Small intestine (tissue), 7 donors: ENCODE measurements at regions not wholly inside any gene's neighbourhood (a gene's known extent, or its start where the extent isn't known, plus 50 kb on each side); places are given as distances from the start of the nearest gene placed in this dataset.

ENCODE experiments used
- DNase-seq, 2 donors: peaks; one replicate each; pipeline versions ENCODE4 v3.0.0 to v3.0.0-alpha.2; 2013
- FAIRE-seq: peaks from 2 replicates; lab custom pipeline; 2012; peaks lifted over from hg19 to GRCh38; lab: Jason Lieb, UNC
- H3K27ac ChIP-seq, 3 donors: one replicate each; pipeline ENCODE4 v1.5.1; 2013; ENCODE audit warnings: low read length in 2 of 3, mild to moderate bottlenecking in 2 of 3, control low read depth in 1 of 3, inconsistent platforms in 1 of 3, low read depth in 1 of 3, moderate library complexity in 1 of 3
- H3K27me3 ChIP-seq, 3 donors: one replicate each; pipeline ENCODE4 v1.6.1; 2013; ENCODE audit warnings: low read length in 3 of 3, inconsistent platforms in 1 of 3; ENCODE audit not compliant: control insufficient read depth in 3 of 3, insufficient read depth in 3 of 3
- H3K36me3 ChIP-seq, 3 donors: one replicate each; pipeline ENCODE4 v1.6.1; 2013; ENCODE audit warnings: low read length in 3 of 3, inconsistent platforms in 1 of 3, low read depth in 1 of 3, mild to moderate bottlenecking in 1 of 3, moderate library complexity in 1 of 3; ENCODE audit not compliant: control insufficient read depth in 3 of 3, insufficient read depth in 2 of 3
- H3K4me1 ChIP-seq, 3 donors: one replicate each; pipeline ENCODE4 v1.6.1; 2013; ENCODE audit warnings: low read length in 2 of 3, inconsistent platforms in 1 of 3, low read depth in 1 of 3, mild to moderate bottlenecking in 1 of 3, moderate library complexity in 1 of 3; ENCODE audit not compliant: control insufficient read depth in 3 of 3, insufficient read depth in 2 of 3
- H3K4me3 ChIP-seq, 3 donors: one replicate each; pipeline ENCODE4 v1.5.1; 2013; ENCODE audit warnings: low read length in 3 of 3, control low read depth in 1 of 3, inconsistent platforms in 1 of 3, low read depth in 1 of 3, mild to moderate bottlenecking in 1 of 3, moderate library complexity in 1 of 3
- H3K9me3 ChIP-seq, 2 donors: one replicate each; pipeline ENCODE4 v1.6.1; 2013; ENCODE audit warnings: low read depth in 1 of 2, low read length in 1 of 2; ENCODE audit not compliant: control insufficient read depth in 2 of 2, insufficient read depth in 1 of 2
- WGBS, 3 donors: extraction: QIAGEN DNeasy Blood & Tissue Kit; methylation state at CpG; one replicate each; pipeline ENCODE4 v1.1.7; 2013; 5-methylcytosine and 5-hydroxymethylcytosine counted together
- donor health status: healthy with polysubstance abuse.
- donor health status: control.
- donor health status: control.
- donor health status: Bipolar disorder and iron deficiency.
- donor health status: healthy.

DNA sequence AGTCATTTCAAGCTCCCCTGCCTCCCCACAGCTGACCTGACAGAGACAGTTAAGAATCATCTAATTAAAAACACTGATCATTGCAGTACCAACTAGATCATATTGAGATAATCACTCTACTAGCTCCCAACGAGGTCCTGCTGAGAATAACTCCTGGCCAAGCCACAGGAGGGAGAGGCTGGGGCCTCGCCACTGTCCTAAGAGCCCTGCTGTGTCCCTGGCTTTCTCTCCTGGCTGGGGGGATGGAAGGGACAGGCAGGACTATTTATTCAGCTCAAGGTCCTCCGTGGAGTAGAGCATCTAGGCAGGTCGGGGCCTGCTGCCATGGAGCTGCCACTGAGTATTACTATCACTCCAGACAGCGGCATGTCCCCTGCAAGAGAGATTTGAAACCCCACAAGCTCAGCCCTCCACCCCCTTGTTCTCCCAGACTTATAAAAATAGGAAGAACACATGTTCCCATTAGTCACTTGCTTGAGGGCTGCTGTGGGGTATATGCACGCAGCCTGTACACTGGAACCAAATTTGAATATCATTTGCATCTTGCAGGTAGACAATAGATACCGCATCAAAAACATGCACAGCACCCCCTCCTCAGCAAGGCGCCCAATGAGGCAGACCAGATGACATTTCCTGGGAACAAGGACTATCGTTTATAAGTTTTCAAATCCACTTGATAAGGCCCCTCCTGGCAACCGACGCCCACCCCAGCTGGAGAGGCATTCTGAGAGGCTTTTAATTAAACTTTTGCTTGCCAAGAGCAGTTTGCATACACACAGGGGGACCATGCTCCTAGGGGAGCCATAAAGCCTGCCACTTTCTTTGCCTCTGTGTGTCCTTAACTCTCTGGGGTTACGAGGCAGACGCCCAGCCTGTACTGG is 385.2 kb upstream of the ZFHX3 start:
- Histone ChIP-seq H3K36me3 (no peaks in the 10 kb centered on the region), H3K4me1 (no peaks in the 10 kb centered on the region), H3K4me3 (no peak overlapping the region), H3K9me3 (no peaks in the 10 kb centered on the region), H3K27me3 (no peaks in the 10 kb centered on the region), H3K27ac (no peak overlapping the region)
- DNase-seq (no peak), FAIRE-seq (no peak)
- 65 to 69% (median 65%) methylated on average over 13 of the region's 13 CpGs for WGBS, 3 donors

DNA sequence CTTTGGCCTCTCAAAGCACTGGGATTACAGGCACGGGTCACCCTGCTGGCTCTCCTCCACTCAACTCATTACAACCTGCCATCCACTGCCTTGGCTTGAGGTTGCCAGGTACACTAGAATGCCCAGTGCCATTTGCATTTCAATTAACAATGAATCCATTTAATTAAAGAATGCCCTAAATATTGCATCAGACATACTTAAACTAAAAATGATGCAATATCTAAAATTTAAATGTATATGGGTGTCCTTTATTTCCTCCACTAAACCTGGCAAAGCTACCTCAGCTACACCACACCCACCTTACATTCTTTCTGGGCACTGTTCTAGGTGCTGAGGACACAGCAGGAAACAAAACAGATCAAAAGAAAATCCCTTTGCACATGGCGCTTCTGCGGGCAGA is 382.2 kb upstream of the ZFHX3 start:
- Histone ChIP-seq H3K9me3 (no peaks in the 10 kb centered on the region), H3K36me3 (no peaks in the 10 kb centered on the region), H3K4me1 (no peaks in the 10 kb centered on the region), H3K27me3 (no peaks in the 10 kb centered on the region), H3K27ac (no peak overlapping the region), H3K4me3 (no peak overlapping the region)
- DNase-seq (no peak), FAIRE-seq (no peak)
- 86 to 91% (median 88%) methylated on average over 3 of the region's 3 CpGs for WGBS, 3 donors

GRCh38 chr16:73428121-73428520 is 380.2 kb upstream of the ZFHX3 start:
- H3K27me3 ChIP-seq: no peaks in the 10 kb centered on the region
- H3K36me3 ChIP-seq: no peaks in the 10 kb centered on the region
- no peaks in the 10 kb centered on the region for H3K4me1 ChIP-seq
- 86 to 92% (median 87%) methylated on average over 10 of the region's 10 CpGs for WGBS, 3 donors
- FAIRE-seq (no peak), DNase-seq (no peak)
- no peak overlapping the region for H3K27ac ChIP-seq
- no peak overlapping the region for H3K4me3 ChIP-seq
- H3K9me3 ChIP-seq: no peaks in the 10 kb centered on the region

- no peak overlapping the region for H3K4me3 ChIP-seq
- WGBS, 3 donors: 82 to 93% (median 87%) methylated on average over 3 of the region's 3 CpGs
- H3K27me3 ChIP-seq: no peaks in the 10 kb centered on the region
- H3K9me3 ChIP-seq: no peaks in the 10 kb centered on the region
- no peak overlapping the region for H3K27ac ChIP-seq
- FAIRE-seq (no peak), DNase-seq (no peak)
- H3K4me1 ChIP-seq: no peaks in the 10 kb centered on the region
- H3K36me3 ChIP-seq: no peaks in the 10 kb centered on the region
These were observed 379.2 kb upstream of the ZFHX3 start for GRCh38 chr16:73427164-73427563.

DNA sequence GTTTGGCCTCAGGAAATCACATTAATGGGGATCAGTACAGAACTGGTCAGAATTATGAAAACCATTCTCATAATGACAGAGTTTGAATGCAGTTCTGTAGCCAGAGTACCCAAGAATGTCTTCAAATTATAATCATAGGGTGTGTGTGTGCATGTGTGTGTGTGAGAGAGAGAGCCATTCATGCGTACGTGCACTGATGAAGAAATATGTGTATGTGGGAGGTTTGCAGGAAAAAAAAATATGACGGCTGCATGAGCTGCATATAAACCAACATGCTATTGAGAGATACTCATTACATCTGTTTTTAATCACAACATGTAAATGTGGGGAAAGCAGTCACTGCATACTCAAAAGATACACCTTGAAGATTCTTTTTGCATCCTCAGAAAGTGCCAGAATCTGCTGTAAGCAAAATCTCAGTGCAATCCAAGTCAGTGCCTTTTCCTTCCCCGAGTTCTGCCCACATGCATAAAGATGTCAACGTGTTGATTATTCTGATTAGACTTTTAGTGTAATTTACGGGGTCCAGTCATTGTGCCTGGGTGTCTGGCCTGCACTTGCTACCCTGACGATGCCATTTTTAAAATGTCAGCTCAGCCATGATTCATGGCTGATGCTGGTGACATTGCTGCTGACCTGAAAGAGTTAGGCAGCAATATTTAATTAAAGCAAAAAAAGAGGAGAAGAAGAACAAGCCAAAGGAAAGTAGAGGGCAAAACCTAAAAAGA is 378.7 kb upstream of the ZFHX3 start:
- DNase-seq: no peak
- no peak overlapping the region for H3K4me3 ChIP-seq
- no peak overlapping the region for H3K27ac ChIP-seq
- H3K27me3 ChIP-seq: no peaks in the 10 kb centered on the region
- no peaks in the 10 kb centered on the region for H3K36me3 ChIP-seq
- no peak for FAIRE-seq
- H3K4me1 ChIP-seq: no peaks in the 10 kb centered on the region
- 68 to 80% (median 69%) methylated on average over 7 of the region's 7 CpGs for WGBS, 3 donors
- H3K9me3 ChIP-seq: no peaks in the 10 kb centered on the region

DNA sequence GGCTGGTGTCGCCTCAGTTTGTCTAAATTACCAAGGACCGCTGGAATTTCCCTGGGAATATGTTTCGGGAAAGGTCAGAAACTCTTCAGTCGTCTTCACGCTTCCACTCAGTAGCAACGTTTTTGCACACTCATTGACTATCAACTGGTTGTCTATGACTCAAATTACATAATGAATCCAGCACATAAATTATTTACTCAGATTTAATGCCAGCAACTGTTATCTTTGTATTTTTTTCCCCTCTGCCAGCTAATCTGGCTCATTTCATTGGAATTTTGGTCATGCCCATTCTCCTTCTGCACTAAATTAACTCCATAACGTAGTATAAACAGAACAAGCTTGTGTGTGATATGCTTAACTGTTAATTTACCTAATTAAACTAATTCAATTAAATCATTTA is 372.7 kb upstream of the ZFHX3 start:
- no peaks in the 10 kb centered on the region for H3K9me3 ChIP-seq
- H3K36me3 ChIP-seq: no peaks in the 10 kb centered on the region
- 63 to 70% (median 66%) methylated on average over 7 of the region's 7 CpGs for WGBS, 3 donors
- no peaks in the 10 kb centered on the region for H3K27me3 ChIP-seq
- H3K4me1 ChIP-seq: no peaks in the 10 kb centered on the region
- no peak for DNase-seq
- H3K27ac ChIP-seq: no peak overlapping the region
- FAIRE-seq: no peak
- H3K4me3 ChIP-seq: no peak overlapping the region

- no peak for DNase-seq
- FAIRE-seq: no peak
- Histone ChIP-seq H3K9me3 (no peaks in the 10 kb centered on the region), H3K4me1 (no peaks in the 10 kb centered on the region), H3K36me3 (no peaks in the 10 kb centered on the region), H3K27me3 (no peaks in the 10 kb centered on the region), H3K27ac (no peak overlapping the region), H3K4me3 (no peak overlapping the region)
- WGBS, 3 donors: 86 to 90% (median 87%) methylated on average over 8 of the region's 8 CpGs
These were observed 372.3 kb upstream of the ZFHX3 start for GRCh38 chr16:73420244-73420643.

DNA sequence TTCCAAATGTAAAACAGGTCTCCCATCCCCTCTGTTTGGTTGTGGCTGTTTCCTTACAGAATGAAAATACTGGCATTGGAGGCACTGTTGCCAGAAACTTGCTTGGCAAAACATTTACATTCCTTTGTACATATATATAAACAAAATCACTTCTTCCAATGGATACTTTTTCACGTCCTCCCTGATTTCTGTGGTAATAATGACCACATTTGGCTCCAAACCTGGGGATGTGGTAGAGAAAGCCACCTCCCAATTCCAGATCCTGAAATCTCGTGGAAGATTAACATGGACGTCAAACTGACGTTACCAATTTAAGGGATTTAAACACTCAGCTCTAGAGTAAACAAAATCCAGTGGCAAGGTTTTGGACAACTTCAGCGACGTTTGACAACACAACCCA is 370.8 kb upstream of the ZFHX3 start:
- peaks cover 0 to 14% (median 0%) of the 10 kb centered on the region in 3 donors for H3K4me1 ChIP-seq
- WGBS, 3 donors: 44 to 53% (median 51%) methylated on average over 6 of the region's 6 CpGs
- no peak for FAIRE-seq
- H3K27me3 ChIP-seq: no peaks in the 10 kb centered on the region
- no peak overlapping the region for H3K27ac ChIP-seq
- no peaks in the 10 kb centered on the region for H3K9me3 ChIP-seq
- no peaks in the 10 kb centered on the region for H3K36me3 ChIP-seq
- no peak for DNase-seq
- no peak overlapping the region for H3K4me3 ChIP-seq
